CD4-positive, alpha-beta T cell (primary cell): ENCODE measurements at regions not wholly inside any gene's neighbourhood (a gene's known extent, or its start where the extent isn't known, plus 50 kb on each side); places are given as distances from the start of the nearest gene placed in this dataset.

Experiments
- ATAC-seq: fragments of 200-7000 bp; cut with Tn5 transposase; one replicate; pipeline ENCODE4 v1.10.0; 2022; ENCODE audit warnings: mild to moderate bottlenecking; ENCODE audit not compliant: poor library complexity
- CTCF ChIA-PET: fragments of 350-600 bp; sonication (Branson Sonifier 250); formaldehyde crosslinking; loops from one replicate; lab custom pipeline; 2021; ENCODE audit warnings: antibody characterized with exemption, inconsistent platforms; lab: Charles Lee
- POLR2A ChIA-PET: fragments of 350-600 bp; sonication (Branson Sonifier 250); formaldehyde crosslinking; loops from one replicate; lab custom pipeline; 2021; ENCODE audit warnings: antibody characterized with exemption, inconsistent platforms; lab: Charles Lee
- DNase-seq, 14 experiments: peaks; one replicate each; pipeline ENCODE4 v3.0.0-alpha.2; 2013 to 2020; ENCODE audit warnings: mixed read lengths in 2 of 14
- H3K27ac ChIP-seq, 2 donors: one replicate each; pipeline versions ENCODE4 v1.5.1 to v1.7.0; 2013; ENCODE audit warnings: low read length in 2 of 2, low read depth in 1 of 2, mild to moderate bottlenecking in 1 of 2
- H3K27me3 ChIP-seq, 2 experiments: 1 replicate in 1 of 2; 2 replicates in 1 of 2; pipeline versions ENCODE4 v1.6.1 to v1.7.0; 2013; ENCODE audit warnings: low read length in 2 of 2, control low read depth in 1 of 2, mild to moderate bottlenecking in 1 of 2, moderate library complexity in 1 of 2; ENCODE audit not compliant: insufficient read depth in 2 of 2, control insufficient read depth in 1 of 2
- H3K36me3 ChIP-seq: one replicate; pipeline ENCODE4 v1.6.1; 2013; ENCODE audit warnings: low read length, control low read depth; ENCODE audit not compliant: insufficient read depth
- H3K4me1 ChIP-seq: one replicate; pipeline ENCODE4 v1.6.1; 2013; ENCODE audit warnings: low read length, control low read depth; ENCODE audit not compliant: insufficient read depth
- H3K4me3 ChIP-seq: one replicate; pipeline ENCODE4 v1.5.1; 2013; ENCODE audit warnings: mild to moderate bottlenecking, low read length, moderate library complexity
- H3K9me3 ChIP-seq, 2 experiments: 1 replicate in 1 of 2; 2 replicates in 1 of 2; pipeline versions ENCODE4 v1.6.1 to v1.7.0; 2013; ENCODE audit warnings: low read length in 2 of 2, mild to moderate bottlenecking in 2 of 2, control low read depth in 1 of 2, moderate library complexity in 1 of 2; ENCODE audit not compliant: control insufficient read depth in 1 of 2, insufficient read depth in 1 of 2
- H3K27ac Mint-ChIP-seq: one replicate; pipeline ENCODE4 v1.8.0; 2020; ENCODE audit warnings: mixed read lengths
- H3K27me3 Mint-ChIP-seq: one replicate; pipeline ENCODE4 v1.8.0; 2021; ENCODE audit warnings: mixed read lengths
- H3K36me3 Mint-ChIP-seq: one replicate; pipeline ENCODE4 v1.8.0; 2021; ENCODE audit warnings: low read depth, mixed read lengths
- H3K4me1 Mint-ChIP-seq: one replicate; pipeline ENCODE4 v1.8.0; 2021; ENCODE audit warnings: low read depth, mixed read lengths
- H3K4me3 Mint-ChIP-seq: one replicate; pipeline ENCODE4 v1.8.0; 2020; ENCODE audit warnings: mild to moderate bottlenecking, mixed read lengths
- H3K9me3 Mint-ChIP-seq: one replicate; pipeline ENCODE4 v1.8.0; 2020; ENCODE audit warnings: mixed read lengths
- CTCF ChIP-seq: fragments of 200-600 bp; IDR thresholded peaks from one replicate; pipeline ENCODE4 v1.8.0; 2022; ENCODE audit warnings: antibody characterized with exemption, mild to moderate bottlenecking
- intact Hi-C, 2 experiments: fragments of 100-400 bp; cut with DNase I in 1 of 2; cut with micrococcal nuclease in 1 of 2; formaldehyde crosslinking; loops; one replicate each; pipeline versions ENCODE4 v1.15.1 to v1.9.0; 2023 to 2025; cut with DNase I, micrococcal nuclease

- Mint-ChIP-seq H3K4me1 (no peaks in the 10 kb centered on the region), H3K36me3 (no peaks in the 10 kb centered on the region), H3K27ac (no peak overlapping the region), H3K27me3 (no peaks in the 10 kb centered on the region), H3K9me3 (peaks cover 5% of the 10 kb centered on the region), H3K4me3 (no peak overlapping the region)
- ATAC-seq (no peak), DNase-seq (no peak)
- Histone ChIP-seq H3K4me3 (no peak overlapping the region), H3K4me1 (no peaks in the 10 kb centered on the region), H3K27me3 (no peaks in the 10 kb centered on the region), H3K36me3 (no peaks in the 10 kb centered on the region), H3K9me3 (peaks cover 0 to 14% of the 10 kb centered on the region in 2 experiments), H3K27ac (no peak overlapping the region)
- ChIA-PET POLR2A (no interaction called here), CTCF (no interaction called here)
- intact Hi-C loops = no loop called here
- TF ChIP-seq CTCF = no peak
Observed at GRCh38 chr2:52258038-52258437, 1226.1 kb upstream of the NRXN1 start.

- Mint-ChIP-seq H3K36me3 (no peaks in the 10 kb centered on the region), H3K27ac (no peak overlapping the region), H3K4me1 (no peaks in the 10 kb centered on the region), H3K27me3 (no peaks in the 10 kb centered on the region), H3K4me3 (no peak overlapping the region), H3K9me3 (peaks cover 5% of the 10 kb centered on the region)
- intact Hi-C loops = no loop called here
- Histone ChIP-seq H3K27me3 (no peaks in the 10 kb centered on the region), H3K27ac (no peak overlapping the region), H3K36me3 (no peaks in the 10 kb centered on the region), H3K4me3 (no peak overlapping the region), H3K9me3 (peaks cover 0 to 9% of the 10 kb centered on the region in 2 experiments), H3K4me1 (no peaks in the 10 kb centered on the region)
- CTCF ChIA-PET = no interaction called here
- no peak for ATAC-seq
- DNase-seq = no peak
- TF ChIP-seq CTCF = no peak
- POLR2A ChIA-PET = no interaction called here
Observed at GRCh38 chr2:52253416-52253980, 1221.6 kb upstream of the NRXN1 start.

- Histone ChIP-seq H3K9me3 (peaks cover 0 to 4% of the 10 kb centered on the region in 2 experiments), H3K27me3 (no peaks in the 10 kb centered on the region), H3K4me3 (no peak overlapping the region), H3K27ac (no peak overlapping the region), H3K4me1 (no peaks in the 10 kb centered on the region), H3K36me3 (no peaks in the 10 kb centered on the region)
- no peaks in the 10 kb centered on the region for H3K36me3 Mint-ChIP-seq
- TF ChIP-seq CTCF = no peak
- no peak overlapping the region for H3K4me3 Mint-ChIP-seq
- CTCF ChIA-PET = no interaction called here
- H3K9me3 Mint-ChIP-seq = peaks cover 7% of the 10 kb centered on the region
- POLR2A ChIA-PET = no interaction called here
- no peaks in the 10 kb centered on the region for H3K4me1 Mint-ChIP-seq
- ATAC-seq (no peak), DNase-seq (no peak)
- no peak overlapping the region for H3K27ac Mint-ChIP-seq
- intact Hi-C loops = no loop called here
- no peaks in the 10 kb centered on the region for H3K27me3 Mint-ChIP-seq
Observed at GRCh38 chr2:52238782-52239181, 1206.8 kb upstream of the NRXN1 start.
